BLaER1 (cell line): ENCODE measurements at regions not wholly inside any gene's neighbourhood (a gene's known extent, or its start where the extent isn't known, plus 50 kb on each side); places are given as distances from the start of the nearest gene placed in this dataset.

Experiments used
- H3K27ac ChIP-seq: shearing (Covaris generic); formaldehyde crosslinking; 2 replicates; pipeline ENCODE4 v1.8.1; 2022
- H3K27me3 ChIP-seq: shearing (Covaris generic); formaldehyde crosslinking; 2 replicates; pipeline ENCODE4 v1.8.1; 2022
- H3K36me3 ChIP-seq: shearing (Covaris generic); formaldehyde crosslinking; 2 replicates; pipeline ENCODE4 v1.8.1; 2022
- H3K4me1 ChIP-seq: shearing (Covaris generic); formaldehyde crosslinking; 2 replicates; pipeline ENCODE4 v1.8.1; 2022
- H3K4me2 ChIP-seq: shearing (Covaris generic); formaldehyde crosslinking; 2 replicates; pipeline ENCODE4 v1.8.1; 2022
- H3K4me3 ChIP-seq: shearing (Covaris generic); formaldehyde crosslinking; 2 replicates; pipeline ENCODE4 v1.8.1; 2022
- H3K9ac ChIP-seq: shearing (Covaris generic); formaldehyde crosslinking; 2 replicates; pipeline ENCODE4 v1.8.1; 2022
- H3K9me3 ChIP-seq: shearing (Covaris generic); formaldehyde crosslinking; 2 replicates; pipeline ENCODE4 v1.8.1; 2022
- H4K20me1 ChIP-seq: shearing (Covaris generic); formaldehyde crosslinking; 2 replicates; pipeline ENCODE4 v1.8.1; 2022
- Cebpa-rat ChIP-seq: shearing (Covaris generic); IDR thresholded peaks from 2 replicates; pipeline ENCODE4 v1.8.1; 2022

- Histone ChIP-seq H3K4me3 (no peak overlapping the region), H4K20me1 (no peaks in the 10 kb centered on the region), H3K4me2 (no peak overlapping the region), H3K4me1 (peaks cover 4% of the 10 kb centered on the region; the same call in 1 of the 2 replicates), H3K9me3 (no peaks in the 10 kb centered on the region), H3K36me3 (no peaks in the 10 kb centered on the region), H3K9ac (no peak overlapping the region), H3K27ac (no peak overlapping the region), H3K27me3 (no peaks in the 10 kb centered on the region)
- no peak for TF ChIP-seq Cebpa-rat
Measured at GRCh38 chr6:163937071-163937470, 522.6 kb downstream of the QKI start.

- Histone ChIP-seq H3K9ac (no peak overlapping the region), H4K20me1 (no peaks in the 10 kb centered on the region), H3K9me3 (no peaks in the 10 kb centered on the region), H3K4me1 (peaks cover 4% of the 10 kb centered on the region; the same call in 1 of the 2 replicates), H3K36me3 (no peaks in the 10 kb centered on the region), H3K4me3 (no peak overlapping the region), H3K4me2 (no peak overlapping the region), H3K27me3 (no peaks in the 10 kb centered on the region), H3K27ac (no peak overlapping the region)
- no peak for TF ChIP-seq Cebpa-rat
Measured at GRCh38 chr6:163935158-163935762, 520.7 kb downstream of the QKI start.

- TF ChIP-seq Cebpa-rat = no peak
- no peaks in the 10 kb centered on the region for H3K9me3 ChIP-seq
- no peaks in the 10 kb centered on the region for H4K20me1 ChIP-seq
- H3K27me3 ChIP-seq = no peaks in the 10 kb centered on the region
- H3K4me2 ChIP-seq = no peak overlapping the region
- H3K4me3 ChIP-seq = no peak overlapping the region
- no peak overlapping the region for H3K27ac ChIP-seq
- no peaks in the 10 kb centered on the region for H3K4me1 ChIP-seq
- H3K9ac ChIP-seq = no peak overlapping the region
- no peaks in the 10 kb centered on the region for H3K36me3 ChIP-seq
Measured at GRCh38 chr6:163930012-163930411, 515.5 kb downstream of the QKI start.

- Histone ChIP-seq H3K4me3 (no peak overlapping the region), H3K9me3 (no peaks in the 10 kb centered on the region), H3K9ac (no peak overlapping the region), H3K4me2 (no peak overlapping the region), H3K27me3 (no peaks in the 10 kb centered on the region), H3K36me3 (no peaks in the 10 kb centered on the region), H3K27ac (no peak overlapping the region), H4K20me1 (no peaks in the 10 kb centered on the region), H3K4me1 (no peaks in the 10 kb centered on the region)
- TF ChIP-seq Cebpa-rat = no peak
Measured at GRCh38 chr6:163929538-163929937, 515.0 kb downstream of the QKI start.

GRCh38 chr6:163926642-163927041 lies 512.1 kb downstream of the QKI start:
- no peaks in the 10 kb centered on the region for H3K27me3 ChIP-seq
- no peaks in the 10 kb centered on the region for H3K36me3 ChIP-seq
- no peak overlapping the region for H3K9ac ChIP-seq
- H3K4me3 ChIP-seq = no peak overlapping the region
- no peaks in the 10 kb centered on the region for H3K4me1 ChIP-seq
- peaks cover 4% of the 10 kb centered on the region; the same call in 1 of the 2 replicates for H3K9me3 ChIP-seq
- no peak overlapping the region for H3K4me2 ChIP-seq
- H3K27ac ChIP-seq = no peak overlapping the region
- no peaks in the 10 kb centered on the region for H4K20me1 ChIP-seq
- no peak for TF ChIP-seq Cebpa-rat

GRCh38 chr6:163925839-163926238 lies 511.3 kb downstream of the QKI start:
- peaks cover 4% of the 10 kb centered on the region; the same call in 1 of the 2 replicates for H3K9me3 ChIP-seq
- H3K9ac ChIP-seq = no peak overlapping the region
- TF ChIP-seq Cebpa-rat = no peak
- no peak overlapping the region for H3K27ac ChIP-seq
- H3K4me1 ChIP-seq = no peaks in the 10 kb centered on the region
- H3K27me3 ChIP-seq = no peaks in the 10 kb centered on the region
- H3K4me2 ChIP-seq = no peak overlapping the region
- H3K4me3 ChIP-seq = no peak overlapping the region
- no peaks in the 10 kb centered on the region for H4K20me1 ChIP-seq
- no peaks in the 10 kb centered on the region for H3K36me3 ChIP-seq

GRCh38 chr6:163923658-163924411 lies 509.3 kb downstream of the QKI start:
- TF ChIP-seq Cebpa-rat = no peak
- H3K36me3 ChIP-seq = no peaks in the 10 kb centered on the region
- H3K9me3 ChIP-seq = peaks cover 4% of the 10 kb centered on the region; the same call in 1 of the 2 replicates
- no peak overlapping the region for H3K4me3 ChIP-seq
- no peaks in the 10 kb centered on the region for H3K4me1 ChIP-seq
- no peaks in the 10 kb centered on the region for H4K20me1 ChIP-seq
- no peak overlapping the region for H3K9ac ChIP-seq
- H3K27me3 ChIP-seq = no peaks in the 10 kb centered on the region
- H3K27ac ChIP-seq = no peak overlapping the region
- H3K4me2 ChIP-seq = no peak overlapping the region

GRCh38 chr6:163922562-163922961 lies 508.0 kb downstream of the QKI start:
- no peak overlapping the region for H3K27ac ChIP-seq
- no peak overlapping the region for H3K9ac ChIP-seq
- H4K20me1 ChIP-seq = no peaks in the 10 kb centered on the region
- TF ChIP-seq Cebpa-rat = no peak
- peaks cover 4% of the 10 kb centered on the region; the same call in 1 of the 2 replicates for H3K9me3 ChIP-seq
- no peaks in the 10 kb centered on the region for H3K27me3 ChIP-seq
- H3K4me1 ChIP-seq = no peaks in the 10 kb centered on the region
- no peak overlapping the region for H3K4me3 ChIP-seq
- no peaks in the 10 kb centered on the region for H3K36me3 ChIP-seq
- H3K4me2 ChIP-seq = no peak overlapping the region

GRCh38 chr6:163919652-163920051 lies 505.1 kb downstream of the QKI start:
- peaks cover 4% of the 10 kb centered on the region; the same call in 1 of the 2 replicates for H3K9me3 ChIP-seq
- H3K36me3 ChIP-seq = no peaks in the 10 kb centered on the region
- no peaks in the 10 kb centered on the region for H3K27me3 ChIP-seq
- TF ChIP-seq Cebpa-rat = no peak
- H4K20me1 ChIP-seq = no peaks in the 10 kb centered on the region
- H3K4me2 ChIP-seq = no peak overlapping the region
- no peak overlapping the region for H3K9ac ChIP-seq
- H3K4me3 ChIP-seq = no peak overlapping the region
- no peaks in the 10 kb centered on the region for H3K4me1 ChIP-seq
- no peak overlapping the region for H3K27ac ChIP-seq

- H3K27ac ChIP-seq = no peak overlapping the region
- no peaks in the 10 kb centered on the region for H3K27me3 ChIP-seq
- no peaks in the 10 kb centered on the region for H3K36me3 ChIP-seq
- H3K4me3 ChIP-seq = no peak overlapping the region
- no peak overlapping the region for H3K9ac ChIP-seq
- no peaks in the 10 kb centered on the region for H4K20me1 ChIP-seq
- H3K4me2 ChIP-seq = no peak overlapping the region
- no peaks in the 10 kb centered on the region for H3K4me1 ChIP-seq
- no peaks in the 10 kb centered on the region for H3K9me3 ChIP-seq
- TF ChIP-seq Cebpa-rat = no peak
Measured at GRCh38 chr6:163916315-163917081, 502.0 kb downstream of the QKI start.
